IMR-90 (cell line): ENCODE measurements at regions not wholly inside any gene's neighbourhood (a gene's known extent, or its start where the extent isn't known, plus 50 kb on each side); places are given as distances from the start of the nearest gene placed in this dataset.

ENCODE experiments used
- ATAC-seq: fragments of 200-7000 bp; cut with Tn5 transposase; 2 replicates; pipeline ENCODE4 v1.9.1; 2020; ENCODE audit warnings: low read depth, mild to moderate bottlenecking, moderate library complexity
- BruUV-seq: library from RNA; stranded (reverse); fragments of 400-500 nt; replicated peaks from 2 replicates; lab custom pipeline; 2021; lab: Mats Ljungman, UMichigan
- CTCF ChIA-PET: fragments of 300-600 bp; formaldehyde crosslinking; extraction: SDS; loops from one replicate; lab custom pipeline; 2021; ENCODE audit warnings: antibody characterized with exemption; lab: Yijun Ruan, JAX
- POLR2A ChIA-PET: fragments of 300-600 bp; sonication (Branson Sonifier 250); formaldehyde crosslinking; loops from one replicate; lab custom pipeline; 2022; ENCODE audit warnings: antibody characterized with exemption; ENCODE audit not compliant: unreplicated experiment; lab: Charles Lee
- DNase-seq: peaks from one replicate; pipeline ENCODE4 v3.0.0; 2013
- H2AFZ ChIP-seq: replicated peaks from 2 replicates; pipeline ENCODE3; 2013; ENCODE audit warnings: low read length, mild to moderate bottlenecking; ENCODE audit not compliant: poor library complexity
- H2AK5ac ChIP-seq: 2 replicates; pipeline ENCODE4 v1.6.1; 2013; ENCODE audit warnings: low read depth, low read length, inconsistent platforms
- H2AK9ac ChIP-seq: replicated peaks from 2 replicates; pipeline ENCODE3; 2013; ENCODE audit warnings: mild to moderate bottlenecking, low read depth, low read length, moderate library complexity; ENCODE audit not compliant: poor library complexity
- H2BK120ac ChIP-seq: 2 replicates; pipeline ENCODE4 v1.6.1; 2013; ENCODE audit warnings: low read depth, low read length, inconsistent platforms
- H2BK15ac ChIP-seq: 3 replicates; pipeline ENCODE4 v1.6.1; 2013; ENCODE audit warnings: low read depth, low read length, inconsistent platforms
- H2BK20ac ChIP-seq: 2 replicates; pipeline ENCODE4 v1.6.1; 2013; ENCODE audit warnings: low read depth, mild to moderate bottlenecking, inconsistent platforms, low read length, moderate library complexity
- H2BK5ac ChIP-seq: 2 replicates; pipeline ENCODE4 v1.6.1; 2013; ENCODE audit warnings: mild to moderate bottlenecking, low read depth, low read length, inconsistent platforms; ENCODE audit not compliant: poor library complexity, severe bottlenecking
- H3K14ac ChIP-seq: replicated peaks from 2 replicates; pipeline ENCODE4 v1.6.1; 2013; ENCODE audit warnings: low read depth, low read length, inconsistent platforms
- H3K18ac ChIP-seq: 2 replicates; pipeline ENCODE4 v1.6.1; 2013; ENCODE audit warnings: low read depth, low read length, control low read depth
- H3K23ac ChIP-seq: 2 replicates; pipeline ENCODE4 v1.6.1; 2013; ENCODE audit warnings: low read depth, low read length, inconsistent platforms
- H3K27ac ChIP-seq: 2 replicates; pipeline ENCODE4 v1.5.1; 2013; ENCODE audit warnings: mild to moderate bottlenecking, control low read depth, low read length; ENCODE audit not compliant: insufficient read depth
- H3K27me3 ChIP-seq: 2 replicates; pipeline ENCODE4 v1.6.1; 2013; ENCODE audit warnings: low read length; ENCODE audit not compliant: control insufficient read depth, insufficient read depth
- H3K36me3 ChIP-seq: 2 replicates; pipeline ENCODE4 v1.6.1; 2013; ENCODE audit warnings: low read length, mixed read lengths; ENCODE audit not compliant: control insufficient read depth, insufficient read depth
- H3K4ac ChIP-seq: 2 replicates; pipeline ENCODE4 v1.6.1; 2013; ENCODE audit warnings: low read depth, low read length, inconsistent platforms
- H3K4me1 ChIP-seq: 2 replicates; pipeline ENCODE4 v1.6.1; 2013; ENCODE audit warnings: low read length, mixed read lengths; ENCODE audit not compliant: control insufficient read depth, insufficient read depth
- H3K4me2 ChIP-seq: 2 replicates; pipeline ENCODE4 v1.6.1; 2013; ENCODE audit warnings: low read depth, mild to moderate bottlenecking, control low read depth, low read length, moderate library complexity
- H3K4me3 ChIP-seq: 2 replicates; pipeline ENCODE4 v1.5.1; 2013; ENCODE audit warnings: low read depth, mild to moderate bottlenecking, control low read depth, low read length, moderate library complexity; ENCODE audit not compliant: insufficient read depth
- H3K56ac ChIP-seq: 2 replicates; pipeline ENCODE4 v1.6.1; 2013; ENCODE audit warnings: low read length, inconsistent platforms; ENCODE audit not compliant: insufficient read depth; ENCODE audit errors: extremely low read depth
- H3K79me1 ChIP-seq, 2 experiments: 2 replicates each; pipeline ENCODE4 v1.6.1; 2013; ENCODE audit warnings: low read length in 2 of 2, inconsistent platforms in 1 of 2, low read depth in 1 of 2
- H3K9ac ChIP-seq: 2 replicates; pipeline ENCODE4 v1.6.1; 2013; ENCODE audit warnings: low read depth, low read length, control low read depth
- H3K9me1 ChIP-seq: 2 replicates; pipeline ENCODE4 v1.6.1; 2013; ENCODE audit warnings: low read length, inconsistent platforms; ENCODE audit not compliant: insufficient read depth
- H3K9me3 ChIP-seq: 2 replicates; pipeline ENCODE4 v1.6.1; 2013; ENCODE audit warnings: low read length; ENCODE audit not compliant: control insufficient read depth, insufficient read depth
- H4K20me1 ChIP-seq: 2 replicates; pipeline ENCODE4 v1.6.1; 2013; ENCODE audit warnings: low read length, inconsistent platforms; ENCODE audit not compliant: insufficient read depth
- H4K5ac ChIP-seq: 2 replicates; pipeline ENCODE4 v1.6.1; 2013; ENCODE audit warnings: mild to moderate bottlenecking, low read depth, low read length, control low read depth
- H4K8ac ChIP-seq, 2 experiments: 2 replicates each; pipeline ENCODE4 v1.6.1; 2013; ENCODE audit warnings: low read depth in 2 of 2, low read length in 2 of 2, control low read depth in 1 of 2, inconsistent platforms in 1 of 2
- H4K91ac ChIP-seq: 2 replicates; pipeline ENCODE4 v1.6.1; 2013; ENCODE audit warnings: low read depth, low read length, inconsistent platforms; ENCODE audit not compliant: insufficient read depth
- CHD1 ChIP-seq: IDR thresholded peaks from 2 replicates; pipeline ENCODE4 v1.6.1; 2012; ENCODE audit warnings: low read depth, low read length, improper control_type of control experiment
- CTCF ChIP-seq: conservative IDR thresholded peaks from 2 replicates; pipeline ENCODE4 v1.5.1; 2012; ENCODE audit warnings: mild to moderate bottlenecking, low read depth, low read length, improper control_type of control experiment
- NFE2L2 ChIP-seq: fragments of 150-350 bp; IDR thresholded peaks from 2 replicates; pipeline ENCODE4 v1.6.1; 2016; ENCODE audit warnings: low read depth, mild to moderate bottlenecking, low read length
- WGBS, 2 experiments: methylation state at CpG; one replicate each; pipeline versions ENCODE4 v1.1.5 to v1.1.7; 2013; ENCODE audit warnings: missing lambda C conversion rate in 2 of 2; ENCODE audit not compliant: insufficient read length in 1 of 2; ENCODE audit errors: extremely low coverage in 2 of 2; 5-methylcytosine and 5-hydroxymethylcytosine counted together
- dilution Hi-C: fragments of 300-500 bp; cut with HindIII; formaldehyde crosslinking; loops from one replicate; pipeline ENCODE4 v1.14.3; 2018; ENCODE audit warnings: low sequenced_read_pairs; ENCODE audit not compliant: unreplicated experiment
- in situ Hi-C: fragments of 300-500 bp; cut with MboI; formaldehyde crosslinking; loops from 3 replicates; pipeline ENCODE4 v1.14.3; 2019; ENCODE audit warnings: low sequenced_read_pairs, inconsistent platforms, mixed read lengths
- intact Hi-C: fragments of 100-400 bp; cut with micrococcal nuclease; formaldehyde crosslinking; loops from 2 replicates; pipeline ENCODE4 v1.10.0; 2022

DNA sequence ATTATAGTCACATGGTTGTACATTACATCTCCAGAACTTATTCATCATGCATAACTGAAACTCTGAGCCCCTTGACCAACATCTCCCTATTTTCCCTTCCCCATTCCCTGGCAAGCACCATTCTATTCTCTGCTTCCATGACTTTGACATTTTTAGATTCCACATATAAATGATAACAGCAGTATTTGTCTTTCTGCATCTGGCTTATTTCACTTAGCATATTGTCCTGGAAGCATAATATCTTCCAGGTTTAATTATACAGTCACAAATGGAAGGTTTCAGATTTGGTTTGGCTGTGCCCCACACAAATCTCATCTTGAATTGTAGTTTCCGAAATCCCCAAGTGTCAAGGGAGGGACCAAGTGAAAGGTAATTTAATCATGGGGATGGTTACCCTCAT is 626.9 kb upstream of the PKDCC start:
- H4K20me1 ChIP-seq = no peaks in the 10 kb centered on the region
- no peak overlapping the region for H2AK5ac ChIP-seq
- no peak overlapping the region for H3K4ac ChIP-seq
- dilution Hi-C loops (no loop called here), intact Hi-C loops (no loop called here), in situ Hi-C loops (no loop called here)
- no peak overlapping the region for H2BK15ac ChIP-seq
- no peak overlapping the region for H4K5ac ChIP-seq
- H3K27me3 ChIP-seq = no peaks in the 10 kb centered on the region
- POLR2A ChIA-PET = no interaction called here
- H3K9me1 ChIP-seq = no peaks in the 10 kb centered on the region
- ATAC-seq = no peak
- no peak overlapping the region for H3K27ac ChIP-seq
- no peaks in the 10 kb centered on the region for H3K9me3 ChIP-seq
- no peak overlapping the region for H3K23ac ChIP-seq
- TF ChIP-seq CTCF = no peak
- TF ChIP-seq NFE2L2 = no peak
- no peak for TF ChIP-seq CHD1
- H3K9ac ChIP-seq = no peak overlapping the region
- no peak overlapping the region for H4K8ac ChIP-seq
- no peak overlapping the region for H2AK9ac ChIP-seq
- WGBS, 2 experiments = no CpG with 5 or more reads among the region's 1 CpG
- no peaks in the 10 kb centered on the region for H3K79me1 ChIP-seq
- DNase-seq = no peak
- H3K4me3 ChIP-seq = no peak overlapping the region
- no peak overlapping the region for H3K56ac ChIP-seq
- H2BK20ac ChIP-seq = no peak overlapping the region
- no peak overlapping the region for H2AFZ ChIP-seq
- no TSS peak for BruUV-seq
- no peak overlapping the region for H3K18ac ChIP-seq
- H2BK120ac ChIP-seq = no peak overlapping the region
- no peak overlapping the region for H4K91ac ChIP-seq
- H3K4me2 ChIP-seq = no peak overlapping the region
- H3K36me3 ChIP-seq = no peaks in the 10 kb centered on the region
- no peak overlapping the region for H3K14ac ChIP-seq
- CTCF ChIA-PET = no interaction called here
- no peaks in the 10 kb centered on the region for H3K4me1 ChIP-seq
- no peak overlapping the region for H2BK5ac ChIP-seq
